Gastrocnemius medialis (tissue), 4 donors: ENCODE measurements at regions not wholly inside any gene's neighbourhood (a gene's known extent, or its start where the extent isn't known, plus 50 kb on each side); places are given as distances from the start of the nearest gene placed in this dataset.

Source experiments
- ATAC-seq, 2 donors: fragments of 150-250 bp; one replicate each; pipeline ENCODE4 v1.9.1; 2016
- DNase-seq, 2 donors: peaks; one replicate each; pipeline ENCODE4 v3.0.0-alpha.2; 2019
- H3K27ac ChIP-seq, 4 donors: fragments of 200-600 bp; sonication (generic); 1 replicate in 1 of 4; 2 replicates in 3 of 4; pipeline ENCODE4 v1.5.1; 2016 to 2018; ENCODE audit warnings: mild to moderate bottlenecking in 2 of 4, moderate library complexity in 1 of 4
- H3K27me3 ChIP-seq, 3 donors: fragments of 200-600 bp; sonication (generic) in 2 of 3; 1 replicate in 1 of 3; 2 replicates in 2 of 3; pipeline versions ENCODE4 v1.5.1 to v1.6.0; 2016 to 2019; ENCODE audit warnings: mild to moderate bottlenecking in 1 of 3, moderate library complexity in 1 of 3
- H3K36me3 ChIP-seq, 2 donors: fragments of 200-600 bp; sonication (generic) in 1 of 2; one replicate each; pipeline ENCODE4 v1.5.1; 2017 to 2018
- H3K4me1 ChIP-seq, 2 donors: fragments of 200-600 bp; sonication (generic) in 1 of 2; one replicate each; pipeline ENCODE4 v1.5.1; 2016 to 2017; ENCODE audit warnings: mild to moderate bottlenecking in 2 of 2
- H3K4me3 ChIP-seq, 4 donors: fragments of 200-600 bp; sonication (generic) in 3 of 4; 1 replicate in 1 of 4; 2 replicates in 3 of 4; pipeline ENCODE4 v1.5.1; 2016 to 2019; ENCODE audit warnings: mild to moderate bottlenecking in 2 of 4
- H3K9me3 ChIP-seq, 3 donors: fragments of 200-600 bp; sonication (generic) in 2 of 3; 1 replicate in 1 of 3; 2 replicates in 2 of 3; pipeline ENCODE4 v1.5.1; 2016 to 2019
- CTCF ChIP-seq, 5 experiments: fragments of 450-650 bp in 3 of 5; fragments of 200-600 bp in 2 of 5; sonication (generic) in 2 of 5; IDR thresholded peaks in 4 of 5; conservative IDR thresholded peaks in 1 of 5; 1 replicate in 4 of 5; 2 replicates in 1 of 5; pipeline ENCODE4 v1.5.1; 2016 to 2019; ENCODE audit warnings: antibody characterized with exemption in 5 of 5, mild to moderate bottlenecking in 3 of 5, moderate library complexity in 3 of 5
- POLR2A ChIP-seq, 2 donors: fragments of 450-650 bp; IDR thresholded peaks; one replicate each; pipeline ENCODE4 v1.6.1; 2017; ENCODE audit warnings: antibody characterized with exemption in 2 of 2, mild to moderate bottlenecking in 2 of 2, moderate library complexity in 2 of 2
- in situ Hi-C, 4 donors: fragments of 200-750 bp; cut with MboI; loops; one replicate each; pipeline versions ENCODE4 v1.15.0 to v1.8.0; 2017; ENCODE audit warnings: low sequenced_read_pairs in 4 of 4
- intact Hi-C: fragments of 100-400 bp; cut with DNase I; formaldehyde crosslinking; loops from one replicate; pipeline ENCODE4 v1.15.1; 2023; ENCODE audit warnings: low total_unique reads

- TF ChIP-seq POLR2A (IDR thresholded peaks at IDR 0.05): no peak
- TF ChIP-seq CTCF (IDR thresholded peaks at IDR 0.05 in 4 of 5, conservative IDR thresholded peaks at IDR 0.05 in 1 of 5): no peak
- in situ Hi-C loops (no loop called here), intact Hi-C loops (no loop called here)
- no peak overlapping the region for H3K4me3 ChIP-seq
- no peaks in the 10 kb centered on the region for H3K9me3 ChIP-seq
- ATAC-seq (no peak), DNase-seq (no peak)
- peaks cover 0 to 11% of the 10 kb centered on the region in 2 donors for H3K4me1 ChIP-seq
- H3K27ac ChIP-seq: no peak overlapping the region
- no peaks in the 10 kb centered on the region for H3K27me3 ChIP-seq
- no peaks in the 10 kb centered on the region for H3K36me3 ChIP-seq
Measured at GRCh38 chr18:61989138-61989537, 96.3 kb upstream of the RNF152 start.

- no peak for ATAC-seq
- DNase-seq: no peak
Measured at GRCh38 chr18:61988100-61988499, 95.3 kb upstream of the RNF152 start.

GRCh38 chr18:61985681-61986080, 92.9 kb upstream of the RNF152 start:
- DNase-seq (no peak), ATAC-seq (no peak)
- in situ Hi-C loops: no loop called here
- no peaks in the 10 kb centered on the region for H3K9me3 ChIP-seq
- TF ChIP-seq CTCF (IDR thresholded peaks at IDR 0.05 in 4 of 5, conservative IDR thresholded peaks at IDR 0.05 in 1 of 5) (no peak), POLR2A (IDR thresholded peaks at IDR 0.05) (no peak)
- H3K27ac ChIP-seq: no peak overlapping the region
- intact Hi-C loops: no loop called here
- no peak overlapping the region for H3K4me3 ChIP-seq
- no peaks in the 10 kb centered on the region for H3K4me1 ChIP-seq
- no peaks in the 10 kb centered on the region for H3K27me3 ChIP-seq
- H3K36me3 ChIP-seq: no peaks in the 10 kb centered on the region

More at GRCh38 chr18:61988100-61988499, 95.3 kb upstream of the RNF152 start:
- Histone ChIP-seq H3K4me3 (no peak overlapping the region), H3K9me3 (no peaks in the 10 kb centered on the region), H3K27ac (no peak overlapping the region), H3K36me3 (no peaks in the 10 kb centered on the region), H3K4me1 (peaks cover 0 to 8% of the 10 kb centered on the region in 2 donors), H3K27me3 (no peaks in the 10 kb centered on the region)
- intact Hi-C loops: no loop called here
- in situ Hi-C loops: no loop called here
- TF ChIP-seq POLR2A (IDR thresholded peaks at IDR 0.05) (no peak), CTCF (IDR thresholded peaks at IDR 0.05 in 4 of 5, conservative IDR thresholded peaks at IDR 0.05 in 1 of 5) (no peak)

- H3K4me1 ChIP-seq: no peaks in the 10 kb centered on the region
- H3K27me3 ChIP-seq: no peaks in the 10 kb centered on the region
- H3K27ac ChIP-seq: no peak overlapping the region
- H3K4me3 ChIP-seq: no peak overlapping the region
- no peaks in the 10 kb centered on the region for H3K36me3 ChIP-seq
- ATAC-seq (no peak), DNase-seq (no peak)
- H3K9me3 ChIP-seq: no peaks in the 10 kb centered on the region
- no peak for TF ChIP-seq POLR2A (IDR thresholded peaks at IDR 0.05)
- no peak for TF ChIP-seq CTCF (IDR thresholded peaks at IDR 0.05 in 4 of 5, conservative IDR thresholded peaks at IDR 0.05 in 1 of 5)
- intact Hi-C loops: no loop called here
- in situ Hi-C loops: no loop called here
Measured at GRCh38 chr18:61984349-61984748, 91.5 kb upstream of the RNF152 start.

- no peaks in the 10 kb centered on the region for H3K27me3 ChIP-seq
- H3K4me1 ChIP-seq: no peaks in the 10 kb centered on the region
- no peak for ATAC-seq
- no peaks in the 10 kb centered on the region for H3K36me3 ChIP-seq
- no peak for DNase-seq
- TF ChIP-seq CTCF (IDR thresholded peaks at IDR 0.05 in 4 of 5, conservative IDR thresholded peaks at IDR 0.05 in 1 of 5): no peak
- TF ChIP-seq POLR2A (IDR thresholded peaks at IDR 0.05): no peak
- H3K4me3 ChIP-seq: no peak overlapping the region
- no peaks in the 10 kb centered on the region for H3K9me3 ChIP-seq
- H3K27ac ChIP-seq: no peak overlapping the region
- intact Hi-C loops (no loop called here), in situ Hi-C loops (no loop called here)
Measured at GRCh38 chr18:61982475-61982874, 89.7 kb upstream of the RNF152 start.
